Endothelial cell of umbilical vein (primary cell): ENCODE measurements at regions not wholly inside any gene's neighbourhood (a gene's known extent, or its start where the extent isn't known, plus 50 kb on each side); places are given as distances from the start of the nearest gene placed in this dataset.

Experiments used
- BruUV-seq: library from RNA; stranded (reverse); fragments of 400-500 nt; replicated peaks from 2 replicates; lab custom pipeline; 2021; lab: Mats Ljungman, UMichigan
- CTCF ChIA-PET: fragments of 300-600, 350-600 bp; sonication (Branson Sonifier 250); formaldehyde crosslinking; loops from one replicate; lab custom pipeline; 2021; ENCODE audit warnings: antibody characterized with exemption, inconsistent platforms; lab: Charles Lee
- POLR2A ChIA-PET: fragments of 300-600, 350-600 bp; sonication (Branson Sonifier 250); formaldehyde crosslinking; loops from one replicate; lab custom pipeline; 2021; ENCODE audit warnings: antibody characterized with exemption, inconsistent platforms; lab: Charles Lee
- DNase-seq: peaks from one replicate; pipeline ENCODE4 v3.0.0-alpha.2; 2011; ENCODE audit warnings: low read depth, low spot score
- FAIRE-seq: peaks from 2 replicates; lab custom pipeline; 2011; peaks lifted over from hg19 to GRCh38; lab: Jason Lieb, UNC
- H2AFZ ChIP-seq: 2 replicates; pipeline ENCODE4 v1.6.0; 2012; ENCODE audit warnings: low read depth, low read length, control low read depth, inconsistent platforms
- H3K27ac ChIP-seq: 2 replicates; pipeline ENCODE4 v1.5.1; 2011; ENCODE audit warnings: low read depth, mild to moderate bottlenecking, control low read depth, low read length, moderate library complexity; ENCODE audit not compliant: insufficient read depth
- H3K27me3 ChIP-seq, 2 experiments: 2 replicates each; pipeline versions ENCODE4 v1.6.0 to v1.6.1; 2011; ENCODE audit warnings: low read length in 2 of 2, mixed read lengths in 1 of 2; ENCODE audit not compliant: control insufficient read depth in 2 of 2, insufficient read depth in 2 of 2
- H3K36me3 ChIP-seq, 2 experiments: 2 replicates in 1 of 2; 3 replicates in 1 of 2; pipeline ENCODE4 v1.5.1; 2011; ENCODE audit warnings: low read length in 2 of 2, mild to moderate bottlenecking in 1 of 2, moderate library complexity in 1 of 2; ENCODE audit not compliant: control insufficient read depth in 2 of 2, insufficient read depth in 2 of 2; ENCODE audit errors: extremely low read depth in 1 of 2
- H3K4me1 ChIP-seq: 3 replicates; pipeline ENCODE4 v1.5.1; 2011; ENCODE audit warnings: mild to moderate bottlenecking, low read length; ENCODE audit not compliant: control insufficient read depth, insufficient read depth; ENCODE audit errors: extremely low read depth
- H3K4me2 ChIP-seq: 2 replicates; pipeline ENCODE4 v1.6.1; 2011; ENCODE audit warnings: low read length, control low read depth, mixed read lengths; ENCODE audit not compliant: insufficient read depth
- H3K4me3 ChIP-seq, 3 experiments: fragments of 200-600 bp in 1 of 3; sonication (generic), shearing (Covaris generic) in 1 of 3; replicated peaks in 1 of 3; 2 replicates each; pipeline ENCODE4 v1.5.1; 2011 to 2016; ENCODE audit warnings: control low read depth in 3 of 3, low read length in 3 of 3, mild to moderate bottlenecking in 2 of 3, inconsistent platforms in 1 of 3, low read depth in 1 of 3, moderate library complexity in 1 of 3; ENCODE audit not compliant: insufficient read depth in 1 of 3
- H3K79me2 ChIP-seq: 2 replicates; pipeline ENCODE4 v1.6.0; 2012; ENCODE audit warnings: low read length, inconsistent platforms; ENCODE audit not compliant: control insufficient read depth, insufficient read depth
- H3K9ac ChIP-seq: replicated peaks from 2 replicates; pipeline ENCODE3; 2011; ENCODE audit warnings: low read length, control low read depth; ENCODE audit not compliant: insufficient read depth; ENCODE audit errors: extremely low read depth
- H3K9me1 ChIP-seq: replicated peaks from 3 replicates; pipeline ENCODE4 v1.6.0; 2011; ENCODE audit warnings: mild to moderate bottlenecking, low read length; ENCODE audit not compliant: control insufficient read depth, insufficient read depth; ENCODE audit errors: extremely low read depth
- H3K9me3 ChIP-seq: replicated peaks from 2 replicates; pipeline ENCODE4 v1.5.1; 2012; ENCODE audit warnings: low read length, inconsistent platforms; ENCODE audit not compliant: control insufficient read depth, insufficient read depth
- H4K20me1 ChIP-seq: replicated peaks from 2 replicates; pipeline ENCODE3; 2011; ENCODE audit warnings: mild to moderate bottlenecking, low read length; ENCODE audit not compliant: control insufficient read depth, insufficient read depth; ENCODE audit errors: extremely low read depth
- EZH2 ChIP-seq: IDR thresholded peaks from 2 replicates; pipeline ENCODE4 v1.6.1; 2012; ENCODE audit warnings: borderline replicate concordance, low read depth, mild to moderate bottlenecking, moderate library complexity, low read length, inconsistent platforms; ENCODE audit not compliant: severe bottlenecking
- GATA2 ChIP-seq: IDR thresholded peaks from 2 replicates; pipeline ENCODE4 v1.7.0; 2011; ENCODE audit warnings: low read depth, mild to moderate bottlenecking, moderate library complexity, mixed read lengths, low read length; ENCODE audit not compliant: insufficient read length, insufficient read depth
- JUN ChIP-seq: IDR thresholded peaks from 2 replicates; pipeline ENCODE4 v1.6.1; 2011; ENCODE audit warnings: borderline replicate concordance, low read depth; ENCODE audit not compliant: insufficient read length, insufficient read depth
- MYC ChIP-seq: IDR thresholded peaks from one replicate; pipeline ENCODE4 v1.6.1; 2011; ENCODE audit warnings: mild to moderate bottlenecking, low read depth, low read length
- POLR2AphosphoS5 ChIP-seq: IDR thresholded peaks from 2 replicates; pipeline ENCODE4 v1.6.1; 2012; ENCODE audit warnings: low read depth, mild to moderate bottlenecking, control low read depth, low read length, moderate library complexity; ENCODE audit not compliant: insufficient read depth
- dilution Hi-C: fragments of 300-500 bp; cut with MboI; formaldehyde crosslinking; loops from one replicate; pipeline ENCODE4 v1.15.0; 2019; ENCODE audit warnings: low sequenced_read_pairs; ENCODE audit not compliant: extremely low pct_ligation_motif_present
- intact Hi-C: fragments of 100-400 bp; cut with micrococcal nuclease; formaldehyde crosslinking; loops from one replicate; pipeline ENCODE4 v1.10.0; 2022
- TF ChIP-seq, protein P1 (sequence below): IDR thresholded peaks from 2 replicates; pipeline ENCODE4 v1.6.1; 2011; ENCODE audit not compliant: insufficient read depth, insufficient read length

DNA sequence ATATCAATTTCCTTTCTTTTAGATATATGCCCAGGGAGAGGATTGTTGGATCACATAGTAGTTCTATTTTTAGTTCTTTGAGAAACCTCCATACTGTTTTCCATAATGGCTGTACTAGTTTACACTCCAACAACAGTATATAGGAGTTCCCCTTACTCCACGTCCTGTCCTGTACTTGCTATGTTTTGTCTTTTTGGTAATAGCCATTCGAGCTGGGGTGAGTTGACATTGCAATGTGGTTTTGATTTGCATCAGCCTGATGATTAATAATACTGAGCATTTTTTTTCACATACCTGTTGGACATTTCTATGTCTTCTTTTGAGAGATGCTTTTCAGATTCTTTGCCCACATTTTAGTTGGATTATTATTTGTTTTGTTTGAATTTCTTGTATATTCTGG lies 445.9 kb downstream of the NTRK2 start:
- FAIRE-seq, result no peak
- Histone ChIP-seq H3K4me3 (no peak overlapping the region), H3K27me3 (no peaks in the 10 kb centered on the region), H3K36me3 (no peaks in the 10 kb centered on the region), H2AFZ (no peak overlapping the region), H3K27ac (no peak overlapping the region), H3K9me1 (no peaks in the 10 kb centered on the region), H3K79me2 (no peaks in the 10 kb centered on the region), H3K9me3 (no peaks in the 10 kb centered on the region), H3K9ac (no peak overlapping the region), H4K20me1 (no peaks in the 10 kb centered on the region), H3K4me2 (no peak overlapping the region), H3K4me1 (no peaks in the 10 kb centered on the region)
- no peak for DNase-seq
- ChIA-PET CTCF (no interaction called here), POLR2A (no interaction called here)
- no TSS peak for BruUV-seq
- TF ChIP-seq JUN, result no peak
- no peak for TF ChIP-seq EZH2
- no peak for TF ChIP-seq GATA2
- TF ChIP-seq, protein P1, sequence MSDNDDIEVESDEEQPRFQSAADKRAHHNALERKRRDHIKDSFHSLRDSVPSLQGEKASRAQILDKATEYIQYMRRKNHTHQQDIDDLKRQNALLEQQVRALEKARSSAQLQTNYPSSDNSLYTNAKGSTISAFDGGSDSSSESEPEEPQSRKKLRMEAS, result no peak
- dilution Hi-C loops, result no loop called here
- intact Hi-C loops, result no loop called here

DNA sequence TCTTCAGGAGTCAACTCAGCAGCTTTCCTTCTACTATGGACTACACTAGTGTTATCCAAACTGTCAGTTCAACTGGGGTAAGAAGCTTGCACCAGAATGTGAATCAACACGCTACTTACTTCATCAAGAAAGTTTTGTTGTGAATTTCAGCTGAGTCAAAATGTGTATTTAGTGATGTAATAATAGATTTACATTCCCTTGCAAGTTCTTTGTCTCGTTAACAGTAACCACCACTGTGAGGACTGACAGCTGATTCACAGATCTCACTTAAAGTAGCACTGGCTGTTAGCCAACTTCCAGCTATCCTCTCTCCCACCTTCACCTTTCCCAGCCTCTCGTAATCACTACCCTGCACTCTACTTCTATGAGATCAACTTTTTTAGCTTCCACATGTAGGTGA lies 445.3 kb downstream of the NTRK2 start:
- no peak overlapping the region for H3K27ac ChIP-seq
- POLR2A ChIA-PET, result no interaction called here
- no peaks in the 10 kb centered on the region for H3K9me1 ChIP-seq
- DNase-seq (no peak), FAIRE-seq (no peak)
- H3K9ac ChIP-seq, result no peak overlapping the region
- H3K9me3 ChIP-seq, result no peaks in the 10 kb centered on the region
- no TSS peak for BruUV-seq
- H3K4me2 ChIP-seq, result no peak overlapping the region
- intact Hi-C loops (no loop called here), dilution Hi-C loops (no loop called here)
- no peaks in the 10 kb centered on the region for H3K4me1 ChIP-seq
- no peaks in the 10 kb centered on the region for H4K20me1 ChIP-seq
- H3K36me3 ChIP-seq, result no peaks in the 10 kb centered on the region
- H2AFZ ChIP-seq, result no peak overlapping the region
- H3K27me3 ChIP-seq, result no peaks in the 10 kb centered on the region
- TF ChIP-seq JUN (no peak), POLR2AphosphoS5 (no peak), GATA2 (no peak), MYC (no peak)
- CTCF ChIA-PET, result no interaction called here
- no peaks in the 10 kb centered on the region for H3K79me2 ChIP-seq
- no peak overlapping the region for H3K4me3 ChIP-seq
